Gastrocnemius medialis (tissue), 4 donors: ENCODE measurements at regions not wholly inside any gene's neighbourhood (a gene's known extent, or its start where the extent isn't known, plus 50 kb on each side); places are given as distances from the start of the nearest gene placed in this dataset.

ENCODE experiments used
- POLR2A ChIP-seq, 2 donors: fragments of 450-650 bp; IDR thresholded peaks; one replicate each; pipeline ENCODE4 v1.6.1; 2017; ENCODE audit warnings: antibody characterized with exemption in 2 of 2, mild to moderate bottlenecking in 2 of 2, moderate library complexity in 2 of 2
- TF ChIP-seq, protein P1 (sequence below), 5 experiments: fragments of 450-650 bp in 3 of 5; fragments of 200-600 bp in 2 of 5; sonication (generic) in 2 of 5; IDR thresholded peaks in 4 of 5; conservative IDR thresholded peaks in 1 of 5; 1 replicate in 4 of 5; 2 replicates in 1 of 5; pipeline ENCODE4 v1.5.1; 2016 to 2019; ENCODE audit warnings: antibody characterized with exemption in 5 of 5, mild to moderate bottlenecking in 3 of 5, moderate library complexity in 3 of 5

DNA sequence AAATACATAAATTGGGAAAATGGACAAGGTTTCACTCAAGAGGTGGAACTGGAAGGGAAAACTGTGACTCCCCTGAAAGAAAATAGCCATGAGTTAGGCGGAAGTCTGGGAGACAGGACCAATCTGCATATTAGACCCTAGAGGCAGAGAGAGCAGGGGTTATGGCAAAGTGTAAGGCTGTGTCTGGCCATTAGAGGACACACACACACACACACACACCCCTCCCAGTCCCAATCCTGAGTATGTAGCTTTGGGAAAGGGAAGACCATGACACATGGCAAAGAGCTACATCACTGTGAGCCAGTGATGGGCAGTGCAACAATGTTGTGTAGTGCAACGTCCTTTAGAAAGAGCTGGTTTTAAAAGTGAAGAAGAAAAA lies 479.9 kb upstream of the NXPH2 start:
- TF ChIP-seq, protein P1, sequence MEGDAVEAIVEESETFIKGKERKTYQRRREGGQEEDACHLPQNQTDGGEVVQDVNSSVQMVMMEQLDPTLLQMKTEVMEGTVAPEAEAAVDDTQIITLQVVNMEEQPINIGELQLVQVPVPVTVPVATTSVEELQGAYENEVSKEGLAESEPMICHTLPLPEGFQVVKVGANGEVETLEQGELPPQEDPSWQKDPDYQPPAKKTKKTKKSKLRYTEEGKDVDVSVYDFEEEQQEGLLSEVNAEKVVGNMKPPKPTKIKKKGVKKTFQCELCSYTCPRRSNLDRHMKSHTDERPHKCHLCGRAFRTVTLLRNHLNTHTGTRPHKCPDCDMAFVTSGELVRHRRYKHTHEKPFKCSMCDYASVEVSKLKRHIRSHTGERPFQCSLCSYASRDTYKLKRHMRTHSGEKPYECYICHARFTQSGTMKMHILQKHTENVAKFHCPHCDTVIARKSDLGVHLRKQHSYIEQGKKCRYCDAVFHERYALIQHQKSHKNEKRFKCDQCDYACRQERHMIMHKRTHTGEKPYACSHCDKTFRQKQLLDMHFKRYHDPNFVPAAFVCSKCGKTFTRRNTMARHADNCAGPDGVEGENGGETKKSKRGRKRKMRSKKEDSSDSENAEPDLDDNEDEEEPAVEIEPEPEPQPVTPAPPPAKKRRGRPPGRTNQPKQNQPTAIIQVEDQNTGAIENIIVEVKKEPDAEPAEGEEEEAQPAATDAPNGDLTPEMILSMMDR (IDR thresholded peaks at IDR 0.05 in 4 of 5, conservative IDR thresholded peaks at IDR 0.05 in 1 of 5) = no peak
- TF ChIP-seq POLR2A (IDR thresholded peaks at IDR 0.05) = no peak
